Activated CD4-positive, alpha-beta T cell treated with anti-CD3 and anti-CD28 coated beads, Interleukin-2, amount 10 ng/mL, durations not matched to agents 24 days and 14 days (primary cell): ENCODE measurements at regions not wholly inside any gene's neighbourhood (a gene's known extent, or its start where the extent isn't known, plus 50 kb on each side); places are given as distances from the start of the nearest gene placed in this dataset.
A peak's percentile ranks its signal among the peaks of the same experiment; 100 is the strongest.

Source experiments
- DNase-seq: peaks from one replicate; pipeline ENCODE4 v3.0.0; 2022
- H3K27ac Mint-ChIP-seq: one replicate; pipeline ENCODE4 v1.8.0; 2022; ENCODE audit warnings: mild to moderate bottlenecking, mixed read lengths
- H3K27me3 Mint-ChIP-seq: one replicate; pipeline ENCODE4 v1.8.0; 2022; ENCODE audit warnings: mixed read lengths
- H3K36me3 Mint-ChIP-seq: one replicate; pipeline ENCODE4 v1.8.0; 2022; ENCODE audit warnings: low read depth, mild to moderate bottlenecking, mixed read lengths
- H3K4me1 Mint-ChIP-seq: one replicate; pipeline ENCODE4 v1.8.0; 2021; ENCODE audit warnings: mixed read lengths
- H3K4me3 Mint-ChIP-seq: one replicate; pipeline ENCODE4 v1.8.0; 2022; ENCODE audit warnings: mild to moderate bottlenecking, moderate library complexity, mixed read lengths
- H3K9me3 Mint-ChIP-seq: one replicate; pipeline ENCODE4 v1.8.0; 2021; ENCODE audit warnings: mixed read lengths
- intact Hi-C: fragments of 100-400 bp; cut with micrococcal nuclease; formaldehyde crosslinking; loops from one replicate; pipeline ENCODE4 v1.15.1; 2023

GRCh38 chr1:9419369-9420041 lies 119.8 kb upstream of the SLC25A33 start:
- no peak overlapping the region for H3K27ac Mint-ChIP-seq
- H3K27me3 Mint-ChIP-seq: peaks cover 33% of the 10 kb centered on the region
- no peaks in the 10 kb centered on the region for H3K9me3 Mint-ChIP-seq
- intact Hi-C loops: no loop called here
- no peak for DNase-seq
- peaks cover 42% of the 10 kb centered on the region for H3K4me1 Mint-ChIP-seq
- H3K4me3 Mint-ChIP-seq: no peak overlapping the region
- H3K36me3 Mint-ChIP-seq: peaks cover 2% of the 10 kb centered on the region

- no peaks in the 10 kb centered on the region for H3K9me3 Mint-ChIP-seq
- no peak overlapping the region for H3K4me3 Mint-ChIP-seq
- peaks cover 33% of the 10 kb centered on the region for H3K27me3 Mint-ChIP-seq
- peaks cover 52% of the 10 kb centered on the region for H3K4me1 Mint-ChIP-seq
- peaks cover 2% of the 10 kb centered on the region for H3K36me3 Mint-ChIP-seq
- DNase-seq: no peak
- no peak overlapping the region for H3K27ac Mint-ChIP-seq
- intact Hi-C loops: no loop called here
Observed at GRCh38 chr1:9420835-9421532, 118.3 kb upstream of the SLC25A33 start.

GRCh38 chr1:9421533-9421873 lies 117.8 kb upstream of the SLC25A33 start:
- DNase-seq: no peak

GRCh38 chr1:9422321-9422720 lies 116.9 kb upstream of the SLC25A33 start:
- intact Hi-C loops: no loop called here
- Mint-ChIP-seq H3K36me3 (no peaks in the 10 kb centered on the region), H3K4me3 (no peak overlapping the region), H3K9me3 (no peaks in the 10 kb centered on the region), H3K27me3 (peaks cover 30% of the 10 kb centered on the region), H3K4me1 (peaks cover 52% of the 10 kb centered on the region), H3K27ac (no peak overlapping the region)
- DNase-seq: no peak

More at GRCh38 chr1:9421533-9421873, 117.8 kb upstream of the SLC25A33 start:
- H3K36me3 Mint-ChIP-seq: peaks cover 2% of the 10 kb centered on the region
- peaks cover 55% of the 10 kb centered on the region for H3K4me1 Mint-ChIP-seq
- H3K27me3 Mint-ChIP-seq: peaks cover 34% of the 10 kb centered on the region
- H3K9me3 Mint-ChIP-seq: no peaks in the 10 kb centered on the region
- no peak overlapping the region for H3K4me3 Mint-ChIP-seq
- intact Hi-C loops: no loop called here
- no peak overlapping the region for H3K27ac Mint-ChIP-seq

GRCh38 chr1:9422911-9423505 lies 116.3 kb upstream of the SLC25A33 start:
- DNase-seq: no peak
- peaks cover 47% of the 10 kb centered on the region for H3K4me1 Mint-ChIP-seq

GRCh38 chr1:9424261-9424660 lies 115.0 kb upstream of the SLC25A33 start:
- Mint-ChIP-seq H3K4me3 (no peak overlapping the region), H3K4me1 (peaks cover 56% of the 10 kb centered on the region), H3K36me3 (no peaks in the 10 kb centered on the region), H3K9me3 (no peaks in the 10 kb centered on the region), H3K27me3 (peaks cover 31% of the 10 kb centered on the region), H3K27ac (no peak overlapping the region)
- intact Hi-C loops: no loop called here
- no peak for DNase-seq

More at GRCh38 chr1:9422911-9423505, 116.3 kb upstream of the SLC25A33 start:
- Mint-ChIP-seq H3K9me3 (no peaks in the 10 kb centered on the region), H3K27ac (no peak overlapping the region), H3K4me3 (no peak overlapping the region), H3K27me3 (peaks cover 28% of the 10 kb centered on the region), H3K36me3 (no peaks in the 10 kb centered on the region)
- intact Hi-C loops: no loop called here

GRCh38 chr1:9425859-9426258 lies 113.4 kb upstream of the SLC25A33 start:
- H3K4me1 Mint-ChIP-seq: peaks cover 55% of the 10 kb centered on the region
- H3K27ac Mint-ChIP-seq: no peak overlapping the region
- peak; percentile 67 for DNase-seq
- peaks cover 29% of the 10 kb centered on the region for H3K27me3 Mint-ChIP-seq
- H3K9me3 Mint-ChIP-seq: no peaks in the 10 kb centered on the region
- H3K4me3 Mint-ChIP-seq: peak overlapping the region; percentile 76
- H3K36me3 Mint-ChIP-seq: no peaks in the 10 kb centered on the region
- intact Hi-C loops: loop anchor here (1.0 to 5.0 kb wide), 4 partner anchors 13 to 549 kb away; partner anchors contain the start of gene ENO1

GRCh38 chr1:9426291-9426711 lies 113.0 kb upstream of the SLC25A33 start:
- H3K4me3 Mint-ChIP-seq: peak overlapping the region; percentile 76
- H3K9me3 Mint-ChIP-seq: no peaks in the 10 kb centered on the region
- intact Hi-C loops: loop anchor here (1.0 to 5.0 kb wide), 4 partner anchors 13 to 549 kb away; partner anchors contain the start of gene ENO1
- peak; percentile 94 for DNase-seq
- peaks cover 28% of the 10 kb centered on the region for H3K27me3 Mint-ChIP-seq
- peaks cover 51% of the 10 kb centered on the region for H3K4me1 Mint-ChIP-seq
- H3K27ac Mint-ChIP-seq: peak overlapping the region; percentile 72
- no peaks in the 10 kb centered on the region for H3K36me3 Mint-ChIP-seq

GRCh38 chr1:9427388-9427787 lies 111.9 kb upstream of the SLC25A33 start:
- intact Hi-C loops: loop anchor here (5.0 kb wide), 3 partner anchors 110 to 550 kb away; partner anchors contain the start of gene ENO1
- Mint-ChIP-seq H3K4me3 (no peak overlapping the region), H3K4me1 (peaks cover 48% of the 10 kb centered on the region), H3K36me3 (no peaks in the 10 kb centered on the region), H3K9me3 (no peaks in the 10 kb centered on the region), H3K27ac (no peak overlapping the region), H3K27me3 (peaks cover 22% of the 10 kb centered on the region)
- DNase-seq: no peak

- intact Hi-C loops: loop anchor here (5.0 kb wide), 3 partner anchors 111 to 551 kb away; partner anchors contain the start of gene ENO1
- Mint-ChIP-seq H3K36me3 (no peaks in the 10 kb centered on the region), H3K27ac (peak overlapping the region; percentile 97), H3K4me1 (peaks cover 45% of the 10 kb centered on the region), H3K27me3 (peaks cover 13% of the 10 kb centered on the region), H3K4me3 (peak overlapping the region; percentile 97), H3K9me3 (no peaks in the 10 kb centered on the region)
- peak; percentile 100 for DNase-seq
Observed at GRCh38 chr1:9428601-9429341, 110.5 kb upstream of the SLC25A33 start.

GRCh38 chr1:9429342-9429711 lies 109.9 kb upstream of the SLC25A33 start:
- peak overlapping the region; percentile 97 for H3K27ac Mint-ChIP-seq
- intact Hi-C loops: loop anchor here (5.0 kb wide), 3 partner anchors 112 to 552 kb away; partner anchors contain the start of gene ENO1
- H3K4me3 Mint-ChIP-seq: peak overlapping the region; percentile 97
- peaks cover 10% of the 10 kb centered on the region for H3K27me3 Mint-ChIP-seq
- H3K4me1 Mint-ChIP-seq: peaks cover 43% of the 10 kb centered on the region
- no peaks in the 10 kb centered on the region for H3K36me3 Mint-ChIP-seq
- DNase-seq: no peak
- H3K9me3 Mint-ChIP-seq: no peaks in the 10 kb centered on the region

- Mint-ChIP-seq H3K27ac (no peak overlapping the region), H3K4me1 (peaks cover 6% of the 10 kb centered on the region), H3K36me3 (no peaks in the 10 kb centered on the region), H3K9me3 (no peaks in the 10 kb centered on the region), H3K27me3 (peaks cover 20% of the 10 kb centered on the region), H3K4me3 (no peak overlapping the region)
- intact Hi-C loops: no loop called here
- no peak for DNase-seq
Observed at GRCh38 chr1:9434247-9435152, 104.8 kb upstream of the SLC25A33 start.

- Mint-ChIP-seq H3K9me3 (no peaks in the 10 kb centered on the region), H3K27me3 (peaks cover 23% of the 10 kb centered on the region), H3K4me1 (no peaks in the 10 kb centered on the region), H3K36me3 (no peaks in the 10 kb centered on the region), H3K27ac (no peak overlapping the region), H3K4me3 (no peak overlapping the region)
- intact Hi-C loops: no loop called here
- DNase-seq: no peak
Observed at GRCh38 chr1:9435153-9435636, 104.1 kb upstream of the SLC25A33 start.
